22Rv1 (cell line): ENCODE measurements at regions not wholly inside any gene's neighbourhood (a gene's known extent, or its start where the extent isn't known, plus 50 kb on each side); places are given as distances from the start of the nearest gene placed in this dataset.
"Not testable (repeated sequence)": the region's sequence is repeated elsewhere in the genome, so short reads cannot be mapped to it uniquely, and the experiment has no call there.

Experiments used
- H3K27ac ChIP-seq: fragments of 450-650 bp; 2 replicates; pipeline ENCODE4 v1.5.1; 2017
- ZFX ChIP-seq: fragments of 450-650 bp; IDR thresholded peaks from 2 replicates; pipeline ENCODE4 v1.6.1; 2017; ENCODE audit warnings: antibody characterized with exemption, borderline replicate concordance
- TF ChIP-seq, protein P1 (sequence below): fragments of 450-650 bp; IDR thresholded peaks from 2 replicates; pipeline ENCODE4 v1.5.1; 2017; ENCODE audit warnings: mild to moderate bottlenecking

DNA sequence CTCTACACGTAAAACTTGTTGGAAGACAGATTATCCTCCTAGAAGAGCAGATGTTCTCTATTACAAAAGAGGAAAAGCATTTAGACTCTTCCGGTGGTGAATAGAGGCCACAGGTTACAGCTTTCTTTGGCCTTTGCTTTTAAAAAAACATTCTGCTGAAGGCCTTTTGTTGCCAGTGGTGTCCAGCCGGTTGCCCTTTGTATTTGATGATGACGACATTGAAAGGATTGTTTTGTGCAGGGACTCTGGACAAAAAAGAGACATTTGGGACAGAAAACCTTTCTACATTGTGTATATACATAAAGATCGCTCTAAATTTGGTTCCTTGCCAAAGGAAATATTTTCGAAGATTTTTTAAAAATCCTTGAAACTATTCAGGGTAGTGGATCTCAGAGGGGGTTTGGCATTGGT, 180.3 kb downstream of the C9orf152 start:
- no peak overlapping the region for H3K27ac ChIP-seq
- no peak for TF ChIP-seq ZFX
- TF ChIP-seq, protein P1, sequence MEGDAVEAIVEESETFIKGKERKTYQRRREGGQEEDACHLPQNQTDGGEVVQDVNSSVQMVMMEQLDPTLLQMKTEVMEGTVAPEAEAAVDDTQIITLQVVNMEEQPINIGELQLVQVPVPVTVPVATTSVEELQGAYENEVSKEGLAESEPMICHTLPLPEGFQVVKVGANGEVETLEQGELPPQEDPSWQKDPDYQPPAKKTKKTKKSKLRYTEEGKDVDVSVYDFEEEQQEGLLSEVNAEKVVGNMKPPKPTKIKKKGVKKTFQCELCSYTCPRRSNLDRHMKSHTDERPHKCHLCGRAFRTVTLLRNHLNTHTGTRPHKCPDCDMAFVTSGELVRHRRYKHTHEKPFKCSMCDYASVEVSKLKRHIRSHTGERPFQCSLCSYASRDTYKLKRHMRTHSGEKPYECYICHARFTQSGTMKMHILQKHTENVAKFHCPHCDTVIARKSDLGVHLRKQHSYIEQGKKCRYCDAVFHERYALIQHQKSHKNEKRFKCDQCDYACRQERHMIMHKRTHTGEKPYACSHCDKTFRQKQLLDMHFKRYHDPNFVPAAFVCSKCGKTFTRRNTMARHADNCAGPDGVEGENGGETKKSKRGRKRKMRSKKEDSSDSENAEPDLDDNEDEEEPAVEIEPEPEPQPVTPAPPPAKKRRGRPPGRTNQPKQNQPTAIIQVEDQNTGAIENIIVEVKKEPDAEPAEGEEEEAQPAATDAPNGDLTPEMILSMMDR = no peak

- H3K27ac ChIP-seq = no peak overlapping the region
- no peak for TF ChIP-seq ZFX
- TF ChIP-seq, protein P1 = no peak
These were observed 179.7 kb downstream of the C9orf152 start for GRCh38 chr9:110028271-110028670.

- TF ChIP-seq, protein P1 = no peak
- TF ChIP-seq ZFX = no peak
- H3K27ac ChIP-seq = no peak overlapping the region
These were observed 179.3 kb downstream of the C9orf152 start for GRCh38 chr9:110028676-110029075.

DNA sequence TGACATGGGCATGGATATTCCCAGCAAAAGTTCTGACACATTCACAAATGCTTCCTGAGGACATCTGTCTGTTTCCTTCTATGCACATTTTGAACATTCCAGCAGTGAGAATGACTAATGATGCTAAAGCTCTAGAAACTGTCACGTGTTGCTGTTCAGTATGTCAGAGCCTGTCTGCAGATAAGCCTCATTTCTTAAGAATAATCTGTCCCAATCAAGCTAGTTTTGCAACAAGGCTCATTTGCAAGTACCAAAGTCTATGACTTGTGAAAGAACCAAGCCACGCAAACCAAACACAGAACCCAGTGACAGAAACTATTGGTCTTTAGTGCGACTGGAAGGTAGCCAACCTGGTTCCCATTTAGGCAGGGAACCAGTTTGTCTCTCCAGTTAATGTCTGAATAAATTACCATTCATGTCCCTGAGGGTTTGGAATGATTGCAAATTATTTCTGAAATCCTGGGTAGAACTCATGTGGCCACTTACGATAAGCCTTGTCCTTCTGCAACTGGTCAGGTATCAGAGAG, 178.5 kb downstream of the C9orf152 start:
- TF ChIP-seq, protein P1 = no peak
- TF ChIP-seq ZFX = no peak
- H3K27ac ChIP-seq = no peak overlapping the region

GRCh38 chr9:110029956-110030480, 177.9 kb downstream of the C9orf152 start:
- H3K27ac ChIP-seq = no peak overlapping the region

DNA sequence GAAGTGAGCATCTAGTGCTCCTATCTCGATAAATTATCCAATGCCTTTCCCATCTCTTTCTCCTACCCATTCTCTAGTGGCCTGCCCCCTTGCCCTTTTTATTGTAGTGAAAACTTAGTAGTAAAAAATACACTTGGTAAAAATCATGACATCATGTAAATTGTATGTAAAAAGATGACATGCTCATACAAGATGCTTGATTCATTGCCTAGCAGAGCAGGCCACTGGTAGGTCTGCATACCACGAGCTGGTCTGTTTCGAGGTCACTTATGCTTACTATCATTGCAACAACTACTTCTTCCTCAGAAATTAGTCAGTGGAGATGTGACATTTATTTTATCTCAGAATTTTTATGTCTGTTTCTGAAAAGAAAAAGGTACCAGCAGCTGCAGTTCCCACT, 177.3 kb downstream of the C9orf152 start:
- TF ChIP-seq, protein P1 = no peak
- no peak for TF ChIP-seq ZFX
- no peak overlapping the region for H3K27ac ChIP-seq

More at GRCh38 chr9:110029956-110030480, 177.9 kb downstream of the C9orf152 start:
- TF ChIP-seq, protein P1 = no peak
- TF ChIP-seq ZFX = no peak

DNA sequence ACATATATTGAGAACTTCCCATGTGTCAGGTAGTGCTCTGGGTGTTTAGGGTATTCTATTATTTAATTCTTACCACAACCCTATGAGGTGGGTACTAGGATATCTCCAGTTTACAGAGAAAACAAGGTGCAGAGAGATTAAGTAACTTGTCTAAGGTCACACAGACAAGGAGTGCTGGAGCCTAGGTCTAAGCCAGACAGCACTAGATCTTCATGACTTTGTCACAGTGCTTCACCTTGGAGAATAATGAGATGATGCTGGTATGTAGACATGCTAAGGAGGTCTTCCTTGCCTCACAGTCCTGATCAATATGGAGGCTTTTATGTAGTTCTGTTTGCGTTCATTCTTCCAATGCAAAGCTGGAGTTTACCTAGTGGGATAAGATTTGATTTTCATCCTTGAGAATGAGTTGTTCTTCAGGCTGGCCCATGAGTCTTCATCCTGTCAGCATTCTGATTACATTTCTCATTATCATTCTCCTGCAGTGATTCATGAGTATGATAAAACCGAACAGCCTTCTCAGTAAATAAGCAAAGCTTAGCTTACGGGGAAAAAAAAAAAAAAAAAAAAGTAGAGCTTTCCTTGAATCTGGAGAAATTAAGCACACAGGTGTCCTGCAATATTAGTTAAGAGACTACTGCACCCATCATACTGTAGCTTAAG, 176.3 kb downstream of the C9orf152 start:
- no peak overlapping the region for H3K27ac ChIP-seq
- TF ChIP-seq ZFX = no peak
- TF ChIP-seq, protein P1 = no peak

DNA sequence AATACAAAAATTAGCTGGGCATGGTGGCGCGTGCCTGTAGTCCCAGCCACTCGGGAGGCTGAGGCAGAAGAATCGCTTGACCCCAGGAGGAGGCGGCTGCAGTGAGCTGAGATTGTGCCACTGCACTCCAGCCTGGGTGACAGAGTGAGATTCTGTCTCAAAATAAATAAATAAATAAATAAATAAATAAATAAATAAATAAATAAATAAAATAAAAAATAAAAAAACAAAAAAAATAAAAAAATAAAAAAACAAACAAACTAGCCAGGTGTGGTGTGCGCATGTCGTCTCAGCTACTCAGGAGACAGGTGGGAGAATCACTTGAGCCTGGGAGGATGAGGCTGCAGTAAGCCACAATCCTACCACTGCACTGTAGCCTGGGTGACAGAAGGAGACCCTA, 175.4 kb downstream of the C9orf152 start:
- not testable (repeated sequence) for H3K27ac ChIP-seq
